ENCODE measurements at regions not wholly inside any gene's neighbourhood (a gene's known extent, or its start where the extent isn't known, plus 50 kb on each side); places are given as distances from the start of the nearest gene placed in this dataset.

DNA sequence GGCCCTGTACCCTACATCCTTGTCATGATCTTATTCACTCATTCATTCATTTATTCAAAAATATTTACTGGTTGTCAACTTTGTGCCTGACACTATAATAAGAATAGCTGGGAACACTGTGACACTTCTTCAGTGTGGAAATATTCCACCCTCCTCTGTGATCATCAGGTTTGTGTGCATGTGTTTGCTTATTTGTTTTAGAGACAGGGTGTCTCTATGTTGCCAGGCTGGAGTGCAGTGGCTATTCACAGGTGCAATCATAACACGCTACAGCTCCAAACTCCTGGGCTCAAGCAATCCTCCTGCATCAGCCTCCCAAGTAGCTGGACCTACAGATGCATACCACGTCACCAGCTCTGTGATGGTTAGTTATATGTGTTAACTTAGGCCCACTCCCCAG lies 50.0 kb upstream of the PLCL2 start:
- no peaks in the 10 kb centered on the region for H3K36me3 ChIP-seq (ENCODE audit: control insufficient read depth, insufficient read depth, low read length)
- H3K4me3 ChIP-seq (ENCODE audit: low read depth, low read length): no peak overlapping the region
- H3K9me3 ChIP-seq (ENCODE audit: control insufficient read depth, insufficient read depth, low read length): no peaks in the 10 kb centered on the region
- no peaks in the 10 kb centered on the region for H3K27me3 ChIP-seq (ENCODE audit: control insufficient read depth, insufficient read depth, low read length)
- no peaks in the 10 kb centered on the region for H3K4me1 ChIP-seq (ENCODE audit: control insufficient read depth, insufficient read depth, low read length)
- H3K9ac ChIP-seq (ENCODE audit: low read depth, low read length): no peak overlapping the region

All from iPS-15b (cell line).